ENCODE measurements at regions not wholly inside any gene's neighbourhood (a gene's known extent, or its start where the extent isn't known, plus 50 kb on each side); places are given as distances from the start of the nearest gene placed in this dataset.
A peak's percentile ranks its signal among the peaks of the same experiment; 100 is the strongest.

GRCh38 chr12:127273626-127274025, 993.3 kb upstream of the TMEM132C start:
- in situ Hi-C loops (cut with MboI; ENCODE audit: low sequenced_read_pairs, unreplicated experiment): no loop called here
- no peak for DNase-seq (ENCODE audit: low spot score)
- no peak for TF ChIP-seq CTCF (IDR thresholded peaks at IDR 0.05; ENCODE audit: borderline replicate concordance, control extremely low read depth, extremely low read depth, insufficient read depth, missing control alignments)

GRCh38 chr12:127275416-127275815, 991.6 kb upstream of the TMEM132C start:
- in situ Hi-C loops (cut with MboI; ENCODE audit: low sequenced_read_pairs, unreplicated experiment): no loop called here

GRCh38 chr12:127277882-127278281, 989.1 kb upstream of the TMEM132C start:
- DNase-seq (ENCODE audit: low spot score): no peak
- in situ Hi-C loops (cut with MboI; ENCODE audit: low sequenced_read_pairs, unreplicated experiment): no loop called here
- TF ChIP-seq CTCF (IDR thresholded peaks at IDR 0.05; ENCODE audit: borderline replicate concordance, control extremely low read depth, extremely low read depth, insufficient read depth, missing control alignments): no peak

More at GRCh38 chr12:127275416-127275815, 991.6 kb upstream of the TMEM132C start:
- no peak for DNase-seq (ENCODE audit: low spot score)
- TF ChIP-seq CTCF (IDR thresholded peaks at IDR 0.05; ENCODE audit: borderline replicate concordance, control extremely low read depth, extremely low read depth, insufficient read depth, missing control alignments): no peak

- no peak for DNase-seq (ENCODE audit: low spot score)
- in situ Hi-C loops (cut with MboI; ENCODE audit: low sequenced_read_pairs, unreplicated experiment): no loop called here
These were observed 988.6 kb upstream of the TMEM132C start for GRCh38 chr12:127278351-127278750.

GRCh38 chr12:127280393-127281275, 986.3 kb upstream of the TMEM132C start:
- in situ Hi-C loops (cut with MboI; ENCODE audit: low sequenced_read_pairs, unreplicated experiment): no loop called here
- TF ChIP-seq CTCF (IDR thresholded peaks at IDR 0.05; ENCODE audit: borderline replicate concordance, control extremely low read depth, extremely low read depth, insufficient read depth, missing control alignments): peak; percentile 79
- peak; percentile 68 for DNase-seq (ENCODE audit: low spot score)

More at GRCh38 chr12:127278351-127278750, 988.6 kb upstream of the TMEM132C start:
- no peak for TF ChIP-seq CTCF (IDR thresholded peaks at IDR 0.05; ENCODE audit: borderline replicate concordance, control extremely low read depth, extremely low read depth, insufficient read depth, missing control alignments)

GRCh38 chr12:127282786-127283565, 984.0 kb upstream of the TMEM132C start:
- no peak for TF ChIP-seq CTCF (IDR thresholded peaks at IDR 0.05; ENCODE audit: borderline replicate concordance, control extremely low read depth, extremely low read depth, insufficient read depth, missing control alignments)
- DNase-seq (ENCODE audit: low spot score): no peak
- in situ Hi-C loops (cut with MboI; ENCODE audit: low sequenced_read_pairs, unreplicated experiment): no loop called here

Measured in GM13976 (cell line).